Vagina (tissue), 2 donors: ENCODE measurements at regions not wholly inside any gene's neighbourhood (a gene's known extent, or its start where the extent isn't known, plus 50 kb on each side); places are given as distances from the start of the nearest gene placed in this dataset.

Experiments used
- DNase-seq, 2 donors: peaks; one replicate each; pipeline ENCODE4 v3.0.0-alpha.2; 2017; ENCODE audit errors: extremely low spot score in 2 of 2
- H3K27ac ChIP-seq: fragments of 200-600 bp; sonication (generic); one replicate; pipeline ENCODE4 v1.5.1; 2019
- H3K27me3 ChIP-seq: fragments of 200-600 bp; sonication (generic); one replicate; pipeline ENCODE4 v1.5.1; 2019
- H3K36me3 ChIP-seq, 2 donors: fragments of 200-600 bp; sonication (generic); one replicate each; pipeline ENCODE4 v1.5.1; 2017 to 2019
- H3K4me1 ChIP-seq: fragments of 200-600 bp; sonication (generic); one replicate; pipeline ENCODE4 v1.5.1; 2019
- H3K4me3 ChIP-seq, 2 donors: fragments of 200-600 bp; sonication (generic); 1 replicate in 1 of 2; 2 replicates in 1 of 2; pipeline ENCODE4 v1.5.1; 2016 to 2019
- H3K9me3 ChIP-seq: fragments of 200-600 bp; sonication (generic); one replicate; pipeline ENCODE4 v1.5.1; 2019
- CTCF ChIP-seq, 3 experiments: fragments of 450-650 bp in 2 of 3; fragments of 200-600 bp in 1 of 3; sonication (generic) in 1 of 3; IDR thresholded peaks; one replicate each; pipeline ENCODE4 v1.5.1; 2017 to 2019; ENCODE audit warnings: antibody characterized with exemption in 3 of 3, mild to moderate bottlenecking in 2 of 3, moderate library complexity in 2 of 3
- POLR2A ChIP-seq, 2 donors: fragments of 450-650 bp; IDR thresholded peaks; one replicate each; pipeline ENCODE4 v1.6.1; 2017; ENCODE audit warnings: antibody characterized with exemption in 2 of 2, mild to moderate bottlenecking in 2 of 2, moderate library complexity in 2 of 2
- POLR2AphosphoS5 ChIP-seq, 2 donors: sonication (generic); formaldehyde crosslinking; IDR thresholded peaks; one replicate each; pipeline ENCODE4 v1.9.0; 2017; ENCODE audit warnings: antibody characterized with exemption in 2 of 2, mild to moderate bottlenecking in 2 of 2, low read depth in 1 of 2; ENCODE audit not compliant: insufficient read depth in 1 of 2
- intact Hi-C: fragments of 100-400 bp; cut with DNase I; formaldehyde crosslinking; loops from one replicate; pipeline ENCODE4 v1.15.1; 2023

DNA sequence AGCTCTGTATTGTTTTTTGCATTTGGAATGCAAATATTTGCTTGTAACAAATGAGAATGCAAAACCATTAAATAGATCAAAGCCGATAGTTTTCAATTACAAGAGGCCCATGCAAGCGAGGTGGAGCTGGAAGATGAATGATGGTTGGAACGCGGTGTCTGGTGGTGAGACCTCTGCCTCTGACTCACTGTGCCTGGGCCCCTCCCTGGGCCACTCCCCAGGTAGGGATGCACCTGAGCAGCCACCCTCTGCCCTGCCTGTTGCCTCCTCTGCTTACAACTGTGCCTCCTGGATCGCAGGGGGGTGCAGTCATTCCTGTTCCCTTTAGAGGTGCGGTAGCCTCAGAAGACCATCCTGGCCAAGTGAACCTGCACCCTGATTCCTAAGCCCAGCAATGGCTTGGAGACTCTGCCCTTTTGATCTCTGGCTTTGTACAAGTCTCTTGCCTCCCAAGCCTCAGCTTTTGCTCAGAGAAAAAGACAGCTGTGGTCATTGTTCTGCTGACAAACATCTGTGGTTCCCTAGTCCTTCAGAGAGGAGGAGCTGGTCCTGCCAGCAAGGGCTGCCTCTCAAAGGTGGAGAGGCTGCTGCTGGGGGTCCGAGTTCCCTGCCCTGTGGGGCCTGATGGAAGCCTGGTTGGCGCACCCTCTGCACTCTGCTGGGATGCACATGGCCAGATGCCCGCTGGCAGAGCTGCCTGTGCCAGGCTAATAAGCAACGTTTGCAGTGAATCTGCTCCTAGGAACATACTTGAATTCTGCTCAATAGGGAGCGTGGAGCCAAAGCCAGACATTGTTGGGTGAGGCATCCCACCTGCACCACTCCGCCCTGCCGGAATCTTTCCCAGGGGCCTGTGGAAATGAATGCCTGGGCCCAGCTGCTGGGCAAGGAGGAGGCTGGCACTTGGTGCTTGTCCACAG, 126.3 kb upstream of the TCERG1L start:
- Histone ChIP-seq H3K4me1 (peaks cover 14% of the 10 kb centered on the region), H3K9me3 (no peaks in the 10 kb centered on the region), H3K4me3 (no peak overlapping the region), H3K27me3 (no peaks in the 10 kb centered on the region), H3K27ac (no peak overlapping the region), H3K36me3 (no peaks in the 10 kb centered on the region)
- no peak for TF ChIP-seq POLR2A (IDR thresholded peaks at IDR 0.05)
- no peak for TF ChIP-seq CTCF (IDR thresholded peaks at IDR 0.05)
- TF ChIP-seq POLR2AphosphoS5 (IDR thresholded peaks at IDR 0.05; ENCODE audit: insufficient read depth in 1 of 2, low read depth in 1 of 2): no peak
- intact Hi-C loops: no loop called here
- DNase-seq: no peak

- intact Hi-C loops: no loop called here
- TF ChIP-seq POLR2AphosphoS5 (IDR thresholded peaks at IDR 0.05; ENCODE audit: insufficient read depth in 1 of 2, low read depth in 1 of 2): no peak
- TF ChIP-seq CTCF (IDR thresholded peaks at IDR 0.05): no peak
- no peak for TF ChIP-seq POLR2A (IDR thresholded peaks at IDR 0.05)
- Histone ChIP-seq H3K27me3 (no peaks in the 10 kb centered on the region), H3K4me1 (peaks cover 14% of the 10 kb centered on the region), H3K9me3 (no peaks in the 10 kb centered on the region), H3K4me3 (no peak overlapping the region), H3K27ac (no peak overlapping the region), H3K36me3 (no peaks in the 10 kb centered on the region)
- DNase-seq: no peak
Observed at GRCh38 chr10:131438665-131439064, 127.1 kb upstream of the TCERG1L start.

DNA sequence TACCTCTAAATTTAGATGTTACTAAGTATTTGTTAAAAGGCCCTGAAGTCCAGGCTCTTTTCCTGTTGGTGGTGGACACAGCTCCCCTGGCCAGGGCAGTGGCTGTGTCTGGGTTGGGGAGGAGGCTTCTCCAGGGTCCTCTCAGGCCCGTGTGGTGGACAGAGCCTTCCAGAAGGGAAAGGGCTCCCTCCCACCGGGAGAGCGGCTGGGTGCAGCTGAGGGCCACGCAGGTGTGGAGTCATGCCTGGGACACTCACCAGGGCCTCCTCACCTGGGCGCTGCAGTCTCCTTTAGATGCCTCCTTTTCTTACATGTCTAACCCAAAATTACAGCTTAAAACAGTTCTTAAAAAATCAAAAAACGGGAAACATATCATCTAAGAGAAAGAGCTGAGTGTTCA, 128.2 kb upstream of the TCERG1L start:
- Histone ChIP-seq H3K9me3 (no peaks in the 10 kb centered on the region), H3K4me3 (no peak overlapping the region), H3K4me1 (peaks cover 14% of the 10 kb centered on the region), H3K27ac (no peak overlapping the region), H3K36me3 (no peaks in the 10 kb centered on the region), H3K27me3 (no peaks in the 10 kb centered on the region)
- DNase-seq: no peak
- TF ChIP-seq POLR2A (IDR thresholded peaks at IDR 0.05): no peak
- TF ChIP-seq POLR2AphosphoS5 (IDR thresholded peaks at IDR 0.05; ENCODE audit: insufficient read depth in 1 of 2, low read depth in 1 of 2): no peak
- TF ChIP-seq CTCF (IDR thresholded peaks at IDR 0.05): no peak
- intact Hi-C loops: no loop called here

DNA sequence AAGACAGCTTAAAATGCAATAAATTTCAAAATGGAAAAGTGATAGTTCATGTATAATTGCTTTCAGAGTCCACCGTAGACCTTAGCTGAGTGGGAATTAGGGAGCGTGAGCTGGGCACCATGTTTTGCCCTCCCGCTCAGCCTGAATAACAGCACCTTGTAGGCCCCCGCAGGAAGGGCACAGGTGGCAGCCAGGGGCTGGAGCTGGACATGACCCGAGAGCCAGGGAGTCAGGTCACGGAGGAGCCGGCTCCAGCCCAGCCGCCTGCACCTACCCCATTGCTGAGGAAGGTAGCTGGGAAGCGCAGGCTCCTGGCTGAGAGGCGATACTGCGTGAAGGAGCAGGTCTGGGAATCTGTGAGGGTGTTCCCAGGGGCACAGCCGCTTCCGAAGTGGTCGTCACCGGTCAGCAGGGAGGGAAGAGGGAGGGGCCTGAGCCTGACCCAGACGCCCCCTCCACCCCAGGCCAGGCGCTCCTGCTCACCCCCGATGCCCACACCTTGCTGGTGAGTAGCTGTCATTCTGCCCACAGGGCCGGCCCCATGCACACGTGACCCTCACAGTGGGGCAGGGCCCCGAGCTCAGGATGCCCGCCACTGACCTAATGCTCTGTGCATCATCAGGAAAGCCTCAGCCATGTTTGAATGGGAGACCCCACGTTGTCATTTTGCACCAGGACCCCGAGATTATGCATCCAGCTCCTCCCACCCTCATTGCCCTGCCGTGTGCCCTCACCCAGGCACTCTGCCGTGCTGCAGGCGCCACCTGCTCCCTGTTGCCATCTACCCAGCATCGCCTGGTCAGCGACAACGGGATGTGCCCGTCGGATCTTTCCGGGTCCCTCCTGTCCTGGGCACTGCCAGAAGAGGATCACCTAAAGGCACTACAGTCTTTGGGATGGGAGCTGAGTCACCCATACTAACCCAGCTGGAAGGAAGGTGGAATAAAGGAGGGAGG, 129.2 kb upstream of the TCERG1L start:
- H3K27me3 ChIP-seq: no peaks in the 10 kb centered on the region
- intact Hi-C loops: no loop called here
- H3K9me3 ChIP-seq: no peaks in the 10 kb centered on the region

More for the DNA sequence above, 129.2 kb upstream of the TCERG1L start:
- TF ChIP-seq POLR2A (IDR thresholded peaks at IDR 0.05): no peak
- TF ChIP-seq CTCF (IDR thresholded peaks at IDR 0.05): no peak
- no peak for TF ChIP-seq POLR2AphosphoS5 (IDR thresholded peaks at IDR 0.05; ENCODE audit: insufficient read depth in 1 of 2, low read depth in 1 of 2)
- DNase-seq: no peak
- no peaks in the 10 kb centered on the region for H3K36me3 ChIP-seq
- peaks cover 10% of the 10 kb centered on the region for H3K4me1 ChIP-seq
- H3K27ac ChIP-seq: no peak overlapping the region
- H3K4me3 ChIP-seq: no peak overlapping the region
